OCI-LY7 (cell line): ENCODE measurements at regions not wholly inside any gene's neighbourhood (a gene's known extent, or its start where the extent isn't known, plus 50 kb on each side); places are given as distances from the start of the nearest gene placed in this dataset.

Experiments
- BruUV-seq: library from RNA; stranded (reverse); fragments of 400-500 nt; replicated peaks from 2 replicates; lab custom pipeline; 2021; lab: Mats Ljungman, UMichigan
- CTCF ChIA-PET: fragments of 300-600 bp; sonication (Branson Sonifier 250); formaldehyde crosslinking; loops from one replicate; lab custom pipeline; 2022; ENCODE audit warnings: antibody characterized with exemption; ENCODE audit not compliant: unreplicated experiment; lab: Charles Lee
- POLR2A ChIA-PET: fragments of 300-600 bp; sonication (Branson Sonifier 250); formaldehyde crosslinking; loops from one replicate; lab custom pipeline; 2022; ENCODE audit warnings: antibody characterized with exemption; lab: Charles Lee
- DNase-seq: peaks from one replicate; pipeline ENCODE4 v3.0.0-alpha.2; 2015; ENCODE audit warnings: low spot score
- H2AFZ ChIP-seq: fragments of 200-600 bp; sonication (generic), shearing (Covaris generic); 2 replicates; pipeline ENCODE4 v1.6.1; 2014; ENCODE audit warnings: mild to moderate bottlenecking, antibody characterized with exemption, low read length, moderate library complexity
- H3K27ac ChIP-seq: fragments of 200-600 bp; sonication (generic); 2 replicates; pipeline ENCODE4 v1.5.1; 2014; ENCODE audit warnings: mixed run types, low read depth, mild to moderate bottlenecking, moderate library complexity, low read length, inconsistent platforms; ENCODE audit not compliant: poor library complexity, severe bottlenecking
- H3K36me3 ChIP-seq: fragments of 200-600 bp; sonication (generic); 2 replicates; pipeline ENCODE4 v1.6.1; 2014; ENCODE audit warnings: mild to moderate bottlenecking, antibody characterized with exemption, low read length, moderate library complexity, mixed read lengths; ENCODE audit not compliant: insufficient read depth
- H3K4me1 ChIP-seq: fragments of 200-600 bp; sonication (generic); 2 replicates; pipeline ENCODE4 v1.5.1; 2014; ENCODE audit warnings: mild to moderate bottlenecking, low read length; ENCODE audit not compliant: insufficient read depth, poor library complexity, severe bottlenecking
- H3K4me2 ChIP-seq: fragments of 200-600 bp; sonication (generic); 2 replicates; pipeline ENCODE4 v1.6.1; 2014; ENCODE audit warnings: mild to moderate bottlenecking, low read length
- H3K4me3 ChIP-seq: fragments of 200-600 bp; sonication (generic); 2 replicates; pipeline ENCODE4 v1.5.1; 2014; ENCODE audit warnings: mild to moderate bottlenecking, low read depth, low read length; ENCODE audit not compliant: poor library complexity, severe bottlenecking
- H3K79me2 ChIP-seq: fragments of 200-600 bp; sonication (generic); 2 replicates; pipeline ENCODE4 v1.6.1; 2016; ENCODE audit warnings: low read depth, mild to moderate bottlenecking, low read length, moderate library complexity, mixed read lengths; ENCODE audit not compliant: insufficient read depth
- H3K9me2 ChIP-seq: fragments of 200-600 bp; sonication (generic); 2 replicates; pipeline ENCODE4 v1.6.1; 2016; ENCODE audit warnings: mild to moderate bottlenecking, low read length, mixed read lengths; ENCODE audit not compliant: insufficient read depth
- H3K9me3 ChIP-seq: fragments of 200-600 bp; sonication (generic); 2 replicates; pipeline ENCODE4 v1.6.1; 2014; ENCODE audit warnings: mild to moderate bottlenecking, mixed run types, low read length, mixed read lengths
- H4K20me1 ChIP-seq: fragments of 200-600 bp; sonication (generic); 2 replicates; pipeline ENCODE4 v1.6.1; 2014; ENCODE audit warnings: mild to moderate bottlenecking, antibody characterized with exemption, low read length, moderate library complexity, mixed read lengths; ENCODE audit not compliant: insufficient read depth
- CTCF ChIP-seq: fragments of 200-600 bp; sonication (generic); conservative IDR thresholded peaks from 2 replicates; pipeline ENCODE4 v1.5.1; 2014; ENCODE audit warnings: mild to moderate bottlenecking, antibody characterized with exemption, low read length, moderate library complexity, mixed read lengths
- EZH2phosphoT487 ChIP-seq: fragments of 200-600 bp; sonication (generic); IDR thresholded peaks from 2 replicates; pipeline ENCODE4 v1.6.1; 2018; ENCODE audit warnings: low read depth, borderline replicate concordance, mild to moderate bottlenecking, mixed run types, antibody characterized with exemption, low read length, moderate library complexity, mixed read lengths
- intact Hi-C: fragments of 100-400 bp; cut with micrococcal nuclease; formaldehyde crosslinking; loops from one replicate; pipeline ENCODE4 v1.10.0; 2022; ENCODE audit not compliant: unreplicated experiment

GRCh38 chr10:29725133-29725720, 90.5 kb upstream of the SVIL start:
- Histone ChIP-seq H3K36me3 (no peaks in the 10 kb centered on the region), H4K20me1 (no peaks in the 10 kb centered on the region), H2AFZ (no peak overlapping the region), H3K79me2 (no peaks in the 10 kb centered on the region), H3K27ac (no peak overlapping the region), H3K4me3 (no peak overlapping the region), H3K4me1 (no peaks in the 10 kb centered on the region), H3K9me3 (peaks cover 4% of the 10 kb centered on the region; the same call in 1 of the 2 replicates), H3K9me2 (no peaks in the 10 kb centered on the region), H3K4me2 (no peak overlapping the region)
- no TSS peak for BruUV-seq
- DNase-seq: no peak
- ChIA-PET POLR2A (no interaction called here), CTCF (no interaction called here)
- intact Hi-C loops: no loop called here
- TF ChIP-seq CTCF: no peak

GRCh38 chr10:29723726-29724125, 89.0 kb upstream of the SVIL start:
- ChIA-PET POLR2A (interaction anchor here (0.6 kb wide), 2 partner anchors 16 to 1320 kb away, joined by 3 to 4 read pairs; no protein-coding TSS in a partner anchor), CTCF (no interaction called here)
- H2AFZ ChIP-seq: no peak overlapping the region
- no peak overlapping the region for H3K4me2 ChIP-seq
- H3K36me3 ChIP-seq: no peaks in the 10 kb centered on the region
- H3K4me3 ChIP-seq: no peak overlapping the region
- no peak for DNase-seq
- H3K9me3 ChIP-seq: peaks cover 8% of the 10 kb centered on the region; the same call in 1 of the 2 replicates
- no peaks in the 10 kb centered on the region for H4K20me1 ChIP-seq
- H3K79me2 ChIP-seq: no peaks in the 10 kb centered on the region
- TF ChIP-seq EZH2phosphoT487 (no peak), CTCF (no peak)
- no peaks in the 10 kb centered on the region for H3K9me2 ChIP-seq
- BruUV-seq: no TSS peak
- intact Hi-C loops: no loop called here
- no peak overlapping the region for H3K27ac ChIP-seq
- H3K4me1 ChIP-seq: no peaks in the 10 kb centered on the region

- no TSS peak for BruUV-seq
- no peak for TF ChIP-seq CTCF
- no peak for TF ChIP-seq EZH2phosphoT487
- Histone ChIP-seq H3K4me1 (no peaks in the 10 kb centered on the region), H3K4me2 (no peak overlapping the region), H3K4me3 (no peak overlapping the region), H3K27ac (no peak overlapping the region), H3K9me2 (no peaks in the 10 kb centered on the region), H3K36me3 (no peaks in the 10 kb centered on the region), H2AFZ (no peak overlapping the region), H3K79me2 (no peaks in the 10 kb centered on the region), H4K20me1 (no peaks in the 10 kb centered on the region), H3K9me3 (peaks cover 8% of the 10 kb centered on the region; the same call in 1 of the 2 replicates)
- intact Hi-C loops: no loop called here
- ChIA-PET POLR2A (interaction anchor here (1.5 kb wide), 1 partner anchor 8 kb away, joined by 5 read pairs; no protein-coding TSS in a partner anchor), CTCF (no interaction called here)
- no peak for DNase-seq
These were observed 88.0 kb upstream of the SVIL start for GRCh38 chr10:29722777-29723176.
